HuH-7.5 (cell line): ENCODE measurements at regions not wholly inside any gene's neighbourhood (a gene's known extent, or its start where the extent isn't known, plus 50 kb on each side); places are given as distances from the start of the nearest gene placed in this dataset.
"Not testable (repeated sequence)": the region's sequence is repeated elsewhere in the genome, so short reads cannot be mapped to it uniquely, and the experiment has no call there.

Experiments used
- DNase-seq: peaks from one replicate; pipeline ENCODE4 v3.0.0; 2011; ENCODE audit warnings: low spot score

GRCh38 chr21:38041493-38041892 lies 125.2 kb upstream of the KCNJ6 start:
- no peak for DNase-seq

DNA sequence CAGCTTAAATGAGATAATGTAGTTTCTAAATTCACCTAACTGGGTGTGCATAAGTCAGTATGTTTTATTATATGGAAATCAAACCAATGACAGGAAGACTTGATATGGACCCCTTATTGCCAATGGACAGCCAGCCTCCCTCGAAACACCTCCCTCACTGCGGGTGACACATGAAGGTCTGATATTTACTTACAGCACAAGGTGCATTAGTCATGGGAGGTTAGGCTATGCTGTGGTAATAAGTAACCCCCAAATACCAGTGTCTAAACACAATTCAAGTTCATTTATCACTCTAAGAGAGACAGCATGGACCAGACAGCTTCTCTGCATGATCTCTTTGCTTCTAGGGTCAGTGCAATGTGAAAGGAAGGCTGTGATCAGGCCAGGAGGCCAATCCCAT lies 126.0 kb upstream of the KCNJ6 start:
- no peak for DNase-seq

GRCh38 chr21:38048167-38048566 lies 131.9 kb upstream of the KCNJ6 start:
- DNase-seq = no peak

DNA sequence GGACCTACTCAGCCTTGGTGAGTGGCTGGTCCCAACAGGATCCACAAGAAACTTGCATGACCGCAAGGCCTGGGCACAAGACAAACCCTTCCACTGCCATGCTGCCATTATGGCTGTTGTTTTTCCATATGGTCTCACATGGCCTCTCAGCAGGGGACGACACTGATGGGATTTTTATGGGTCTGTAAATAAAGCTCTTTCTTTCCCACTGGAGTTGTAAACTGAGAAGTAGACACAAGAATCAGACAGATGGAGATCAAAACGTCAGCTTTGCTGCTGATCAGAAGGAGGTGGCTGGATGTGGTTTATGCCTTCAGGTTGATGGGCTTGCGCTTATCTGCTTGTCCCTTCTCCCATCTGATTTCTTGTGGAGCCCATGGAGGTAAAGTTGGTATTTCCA lies 138.1 kb upstream of the KCNJ6 start:
- no peak for DNase-seq

- no peak for DNase-seq
Observed at GRCh38 chr21:38056481-38056880, 140.2 kb upstream of the KCNJ6 start.

- no peak for DNase-seq
Observed at GRCh38 chr21:38057626-38058025, 141.4 kb upstream of the KCNJ6 start.

- no peak for DNase-seq
Observed at GRCh38 chr21:38060533-38060932, 144.3 kb upstream of the KCNJ6 start.

GRCh38 chr21:38067086-38067739 lies 151.0 kb upstream of the KCNJ6 start:
- no peak for DNase-seq

- no peak for DNase-seq
Observed at GRCh38 chr21:38072489-38072888, 156.2 kb upstream of the KCNJ6 start.

DNA sequence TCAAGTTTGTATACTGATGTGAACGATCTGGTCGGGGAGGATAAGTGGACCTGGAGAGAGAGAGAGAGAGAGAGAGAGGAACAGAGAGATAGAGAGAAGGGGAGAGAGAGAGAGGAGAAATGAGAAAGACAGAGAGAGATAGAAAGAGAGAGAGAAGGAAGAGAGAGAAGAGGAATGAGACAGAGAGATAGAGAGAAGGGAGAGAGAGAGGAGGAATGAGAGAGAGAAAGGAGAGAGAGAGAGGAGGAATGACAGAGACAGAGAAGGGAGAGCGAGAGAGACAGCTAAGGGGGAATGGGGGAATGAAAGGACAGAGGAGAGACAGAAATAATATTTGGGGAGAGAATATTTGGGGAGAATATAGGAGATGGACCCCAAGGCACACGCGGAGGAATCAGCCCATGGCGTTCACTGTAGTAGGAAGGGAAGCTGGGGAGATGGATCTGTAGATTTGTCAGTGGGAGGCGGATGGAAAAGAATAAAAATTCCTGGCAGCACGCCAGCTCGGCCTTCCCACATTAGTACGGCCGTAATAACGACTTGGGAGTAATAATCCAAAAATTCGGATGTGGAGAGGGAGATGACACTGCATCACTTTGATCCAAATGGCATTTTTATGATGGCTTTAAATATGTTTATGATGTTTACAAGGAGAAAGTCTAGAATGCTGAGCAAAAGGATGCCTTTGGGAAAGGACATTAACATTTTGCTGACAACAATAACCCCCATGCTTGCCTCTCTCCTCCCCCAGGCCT lies 159.8 kb upstream of the KCNJ6 start:
- no peak for DNase-seq

- no peak for DNase-seq
Observed at GRCh38 chr21:38077569-38077968, 161.3 kb upstream of the KCNJ6 start.

DNA sequence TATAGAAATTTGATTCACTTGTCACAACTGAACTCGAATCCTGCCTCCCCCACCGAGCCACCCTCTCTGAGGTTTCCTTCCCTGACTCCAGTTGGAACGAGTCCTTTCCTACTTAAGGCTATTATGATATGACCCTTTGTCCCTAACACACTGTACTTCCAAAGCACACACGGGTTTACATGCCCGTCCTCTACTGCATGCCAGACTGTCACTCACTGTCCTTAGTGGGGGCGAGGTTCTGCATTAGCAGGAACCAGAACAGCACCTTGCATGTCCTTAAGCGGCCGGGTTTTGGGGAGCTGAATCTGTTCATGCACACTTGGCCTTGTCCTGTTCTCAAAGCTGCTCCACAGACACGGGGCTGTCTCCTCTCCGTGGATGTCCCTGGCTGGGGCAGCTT lies 164.6 kb upstream of the KCNJ6 start:
- no peak for DNase-seq

DNA sequence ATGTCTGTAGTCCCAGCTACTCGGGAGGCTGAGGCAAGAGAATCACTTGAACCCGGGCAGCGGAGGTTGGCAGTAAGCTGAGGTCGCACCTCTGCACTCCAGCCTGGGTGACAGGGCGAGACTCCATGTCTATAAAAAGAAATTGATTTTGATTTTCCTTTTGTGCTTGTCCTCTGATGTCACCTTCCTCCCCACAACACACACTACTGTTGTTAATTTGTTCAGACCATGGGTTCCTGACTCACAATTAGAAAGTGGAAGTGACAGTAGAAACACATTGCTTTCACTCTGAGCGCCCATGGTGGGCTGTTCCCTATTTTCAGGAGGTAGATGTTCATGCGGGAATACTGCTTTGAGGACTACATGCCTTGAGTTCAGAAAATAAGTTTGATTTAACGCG lies 165.5 kb upstream of the KCNJ6 start:
- no peak for DNase-seq

DNA sequence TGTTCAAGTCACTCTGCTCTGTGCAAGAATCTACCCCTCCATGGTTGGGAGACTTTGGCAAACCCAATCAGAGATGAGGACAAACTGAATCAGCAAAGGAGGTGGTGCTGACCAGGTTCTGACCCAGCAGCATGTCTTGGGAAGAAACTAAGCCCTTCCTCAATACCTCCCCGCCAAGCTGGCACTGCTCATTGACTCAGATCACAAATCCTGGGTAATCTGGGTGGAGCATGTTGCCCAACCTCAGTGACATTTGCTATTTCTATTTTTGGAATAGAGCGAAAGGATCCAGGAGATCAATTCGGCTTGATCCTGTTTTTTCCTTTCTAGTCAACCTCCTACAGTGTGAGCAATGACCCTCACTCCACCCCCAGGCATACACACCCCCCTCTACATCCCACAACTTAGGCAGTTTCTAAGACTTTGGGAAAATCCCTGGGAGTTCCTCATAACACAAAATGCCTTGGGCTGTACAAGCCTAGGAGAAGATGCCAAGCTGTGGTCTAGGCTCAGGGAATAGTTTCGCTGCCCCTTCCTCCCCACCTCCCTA lies 166.8 kb upstream of the KCNJ6 start:
- DNase-seq = no peak

DNA sequence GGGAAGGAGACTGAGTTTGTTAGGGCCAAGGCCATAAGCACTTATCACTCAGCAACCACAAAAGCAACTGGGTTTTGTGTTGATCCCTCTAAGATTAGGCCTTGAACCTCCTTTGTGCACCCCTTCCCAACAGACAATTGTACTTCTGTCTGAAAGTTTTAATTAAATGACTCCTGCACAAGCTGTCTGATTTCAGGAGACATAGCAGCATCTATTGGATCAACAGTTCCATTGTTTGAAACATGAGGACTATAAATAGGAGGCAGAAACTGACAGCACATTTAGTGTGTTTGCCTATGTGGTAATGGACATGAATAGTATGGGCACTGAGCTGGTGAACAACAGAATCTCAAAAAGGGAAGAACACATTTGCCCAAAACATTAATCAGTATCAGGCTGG lies 167.3 kb upstream of the KCNJ6 start:
- no peak for DNase-seq

GRCh38 chr21:38086580-38086979 lies 170.2 kb upstream of the KCNJ15 start:
- DNase-seq = no peak

DNA sequence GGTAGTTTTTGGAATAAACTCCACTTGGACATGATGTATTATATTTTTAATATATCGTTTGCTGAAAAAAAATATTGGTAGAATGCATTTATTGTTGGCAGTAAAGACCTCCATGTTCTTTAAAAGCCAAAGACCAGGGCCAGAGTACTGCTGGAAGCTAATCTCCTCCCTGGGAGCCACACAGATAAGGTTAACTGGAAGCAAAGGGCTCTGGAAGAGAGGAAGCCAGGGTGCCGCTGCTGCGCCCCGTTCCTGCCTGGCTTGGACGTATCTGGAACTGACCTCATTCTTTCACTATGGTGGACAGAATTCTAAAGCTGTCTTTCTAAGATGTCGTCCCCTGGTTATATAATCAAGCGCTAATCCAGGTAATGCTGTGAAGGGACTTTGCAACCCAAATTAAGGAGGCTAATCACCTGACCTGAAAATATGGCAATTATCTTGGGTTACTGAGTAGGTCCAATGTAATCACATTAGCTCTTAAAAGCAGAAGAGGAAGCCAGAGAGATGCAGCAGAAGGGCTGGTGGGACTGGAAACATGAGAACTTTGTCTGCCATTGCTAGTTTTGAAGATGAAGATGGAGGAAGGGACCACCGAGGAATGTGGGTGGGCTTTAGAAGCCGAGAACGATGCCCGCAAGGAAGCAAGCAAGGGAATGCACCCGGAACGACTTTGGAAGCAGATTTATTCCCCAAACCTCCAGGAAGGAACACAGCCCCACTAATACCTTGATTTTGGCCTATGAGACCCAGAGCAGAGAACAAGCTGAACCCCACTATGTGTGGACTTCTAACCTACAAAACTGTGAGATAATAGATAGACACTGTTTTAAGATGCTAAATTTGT lies 167.7 kb upstream of the KCNJ15 start:
- no peak for DNase-seq

- no peak for DNase-seq
Observed at GRCh38 chr21:38089763-38090046, 167.1 kb upstream of the KCNJ15 start.

- not testable (repeated sequence) for DNase-seq
Observed at GRCh38 chr21:38091061-38091460, 165.7 kb upstream of the KCNJ15 start.

GRCh38 chr21:38092051-38092450 lies 164.7 kb upstream of the KCNJ15 start:
- DNase-seq = no peak

DNA sequence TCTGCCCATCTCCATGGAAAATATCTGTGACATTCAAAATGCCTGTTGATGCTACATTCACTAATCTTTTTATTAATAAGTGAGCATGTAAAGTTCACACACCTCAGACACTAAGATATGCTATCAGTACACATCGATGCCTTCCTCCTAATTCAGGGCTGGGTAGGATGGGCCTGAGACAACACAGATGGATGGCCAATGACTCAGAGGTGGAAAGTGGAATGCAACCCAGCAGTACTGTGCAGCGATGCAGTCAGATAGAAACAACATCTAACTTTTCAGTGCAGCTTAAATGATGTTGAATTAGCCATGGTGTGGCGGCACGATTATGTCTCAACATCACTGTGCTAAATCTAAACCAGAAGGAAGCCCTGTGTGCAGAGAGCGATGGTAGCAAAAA lies 161.6 kb upstream of the KCNJ15 start:
- no peak for DNase-seq

- DNase-seq = no peak
Observed at GRCh38 chr21:38097789-38098188, 159.0 kb upstream of the KCNJ15 start.

- no peak for DNase-seq
Observed at GRCh38 chr21:38112219-38112789, 144.5 kb upstream of the KCNJ15 start.
